ENCODE measurements at regions not wholly inside any gene's neighbourhood (a gene's known extent, or its start where the extent isn't known, plus 50 kb on each side); places are given as distances from the start of the nearest gene placed in this dataset.

GRCh38 chr15:95431518-95431917 is 899.0 kb upstream of the NR2F2 start (continued):
- TF ChIP-seq GABPA (IDR thresholded peaks at IDR 0.05; ENCODE audit: borderline replicate concordance, insufficient read depth, low read length), result no peak
- no peak for TF ChIP-seq FOSL1 (IDR thresholded peaks at IDR 0.05; ENCODE audit: insufficient read depth, low read depth, low read length)
- no peak for TF ChIP-seq BCL11A (IDR thresholded peaks at IDR 0.05; ENCODE audit: low read depth in 2 of 2, low read length in 2 of 2)
- TF ChIP-seq JUND (IDR thresholded peaks at IDR 0.05; ENCODE audit: low read length), result no peak

Data from H1 (cell line).